ENCODE measurements at regions not wholly inside any gene's neighbourhood (a gene's known extent, or its start where the extent isn't known, plus 50 kb on each side); places are given as distances from the start of the nearest gene placed in this dataset.

- H3K36me3 ChIP-seq, result no peaks in the 10 kb centered on the region
- no peaks in the 10 kb centered on the region for H3K4me1 ChIP-seq (replicated peaks)
- H3K27me3 ChIP-seq (replicated peaks; ENCODE audit: insufficient read depth), result no peaks in the 10 kb centered on the region
- no peak overlapping the region for H3K27ac ChIP-seq
- intact Hi-C loops (cut with DNase I), result no loop called here
- TF ChIP-seq POLR2AphosphoS5 (IDR thresholded peaks at IDR 0.05) (no peak), POLR2A (IDR thresholded peaks at IDR 0.05) (no peak), CTCF (IDR thresholded peaks at IDR 0.05) (no peak)
- WGBS, result 61% methylated on average over 9 of the region's 9 CpGs
- H3K4me3 ChIP-seq, result no peak overlapping the region
- H3K9me3 ChIP-seq, result no peaks in the 10 kb centered on the region
- no peak for DNase-seq (ENCODE audit: low spot score)
Measured at GRCh38 chr5:118614731-118615456, 373.5 kb downstream of the DTWD2 start.

- intact Hi-C loops (cut with DNase I), result no loop called here
- WGBS, result 90% methylated on average over 5 of the region's 5 CpGs
- no peak for DNase-seq (ENCODE audit: low spot score)
- no peaks in the 10 kb centered on the region for H3K27me3 ChIP-seq (replicated peaks; ENCODE audit: insufficient read depth)
- no peaks in the 10 kb centered on the region for H3K4me1 ChIP-seq (replicated peaks)
- H3K36me3 ChIP-seq, result no peaks in the 10 kb centered on the region
- H3K27ac ChIP-seq, result no peak overlapping the region
- TF ChIP-seq CTCF (IDR thresholded peaks at IDR 0.05) (peak in 3 of 4 experiments; percentile 13 to 58 (median 37)), POLR2AphosphoS5 (IDR thresholded peaks at IDR 0.05) (no peak), POLR2A (IDR thresholded peaks at IDR 0.05) (no peak)
- no peak overlapping the region for H3K4me3 ChIP-seq
- no peaks in the 10 kb centered on the region for H3K9me3 ChIP-seq
Measured at GRCh38 chr5:118611332-118611945, 376.9 kb downstream of the DTWD2 start.

- 61% methylated on average over 7 of the region's 7 CpGs for WGBS
- no peak for DNase-seq (ENCODE audit: low spot score)
Measured at GRCh38 chr5:118606940-118607339, 381.4 kb downstream of the DTWD2 start.

GRCh38 chr5:118605761-118606160 lies 382.6 kb downstream of the DTWD2 start:
- Histone ChIP-seq H3K4me1 (replicated peaks) (no peaks in the 10 kb centered on the region), H3K36me3 (no peaks in the 10 kb centered on the region), H3K4me3 (no peak overlapping the region), H3K27ac (no peak overlapping the region), H3K27me3 (replicated peaks; ENCODE audit: insufficient read depth) (no peaks in the 10 kb centered on the region), H3K9me3 (no peaks in the 10 kb centered on the region)
- TF ChIP-seq POLR2AphosphoS5 (IDR thresholded peaks at IDR 0.05) (no peak), CTCF (IDR thresholded peaks at IDR 0.05) (no peak), POLR2A (IDR thresholded peaks at IDR 0.05) (no peak)
- 88% methylated on average over 3 of the region's 3 CpGs for WGBS
- intact Hi-C loops (cut with DNase I), result no loop called here
- DNase-seq (ENCODE audit: low spot score), result no peak

More at GRCh38 chr5:118606940-118607339, 381.4 kb downstream of the DTWD2 start:
- Histone ChIP-seq H3K27me3 (replicated peaks; ENCODE audit: insufficient read depth) (no peaks in the 10 kb centered on the region), H3K27ac (no peak overlapping the region), H3K9me3 (no peaks in the 10 kb centered on the region), H3K36me3 (no peaks in the 10 kb centered on the region), H3K4me3 (no peak overlapping the region), H3K4me1 (replicated peaks) (no peaks in the 10 kb centered on the region)
- TF ChIP-seq CTCF (IDR thresholded peaks at IDR 0.05), result no peak
- TF ChIP-seq POLR2AphosphoS5 (IDR thresholded peaks at IDR 0.05), result no peak
- TF ChIP-seq POLR2A (IDR thresholded peaks at IDR 0.05), result no peak
- intact Hi-C loops (cut with DNase I), result no loop called here

GRCh38 chr5:118604106-118604505 lies 384.2 kb downstream of the DTWD2 start:
- Histone ChIP-seq H3K36me3 (no peaks in the 10 kb centered on the region), H3K9me3 (no peaks in the 10 kb centered on the region), H3K4me1 (replicated peaks) (no peaks in the 10 kb centered on the region), H3K27ac (no peak overlapping the region), H3K4me3 (no peak overlapping the region), H3K27me3 (replicated peaks; ENCODE audit: insufficient read depth) (no peaks in the 10 kb centered on the region)
- TF ChIP-seq POLR2AphosphoS5 (IDR thresholded peaks at IDR 0.05), result no peak
- TF ChIP-seq CTCF (IDR thresholded peaks at IDR 0.05), result no peak
- no peak for TF ChIP-seq POLR2A (IDR thresholded peaks at IDR 0.05)
- DNase-seq (ENCODE audit: low spot score), result no peak
- intact Hi-C loops (cut with DNase I), result no loop called here
- 71% methylated on average over 2 of the region's 2 CpGs for whole genome bisulfite sequencing
